Stomach (tissue), 4 donors: ENCODE measurements at regions not wholly inside any gene's neighbourhood (a gene's known extent, or its start where the extent isn't known, plus 50 kb on each side); places are given as distances from the start of the nearest gene placed in this dataset.

Experiments
- CTCF ChIP-seq, 7 experiments: fragments of 450-650 bp in 4 of 7; fragments of 200-600 bp in 3 of 7; sonication (generic) in 3 of 7; IDR thresholded peaks; one replicate each; pipeline ENCODE4 v1.5.1; 2016 to 2019; ENCODE audit warnings: antibody characterized with exemption in 7 of 7, control low read depth in 2 of 7, mild to moderate bottlenecking in 1 of 7
- EP300 ChIP-seq: sonication (generic); formaldehyde crosslinking; IDR thresholded peaks from one replicate; pipeline ENCODE4 v1.6.1; 2017; ENCODE audit warnings: antibody characterized with exemption
- POLR2AphosphoS5 ChIP-seq, 3 donors: sonication (generic); formaldehyde crosslinking; IDR thresholded peaks; one replicate each; pipeline ENCODE4 v1.6.1; 2016; ENCODE audit warnings: antibody characterized with exemption in 3 of 3

- no peak for TF ChIP-seq CTCF (IDR thresholded peaks at IDR 0.05)
- no peak for TF ChIP-seq POLR2AphosphoS5 (IDR thresholded peaks at IDR 0.05)
- TF ChIP-seq EP300: no peak
Measured at GRCh38 chr17:37833237-37833859, 88.5 kb upstream of the HNF1B start.
